Activated T-helper 9 cell treated with anti-CD3 and anti-CD28 coated beads, Interleukin-2, amount 50 U/mL, for 16 hours (primary cell): ENCODE measurements at regions not wholly inside any gene's neighbourhood (a gene's known extent, or its start where the extent isn't known, plus 50 kb on each side); places are given as distances from the start of the nearest gene placed in this dataset.
"Not testable (repeated sequence)": the region's sequence is repeated elsewhere in the genome, so short reads cannot be mapped to it uniquely, and the experiment has no call there.

Source experiments
- DNase-seq: peaks from one replicate; pipeline ENCODE4 v3.0.0-alpha.2; 2020; ENCODE audit warnings: low read depth

- no peak for DNase-seq
Measured at GRCh38 chr14:106547735-106548434, 1021.5 kb downstream of the TMEM121 start.

- DNase-seq: no peak
Measured at GRCh38 chr14:106549064-106549463, 1022.7 kb downstream of the TMEM121 start.

- no peak for DNase-seq
Measured at GRCh38 chr14:106551265-106551664, 1024.9 kb downstream of the TMEM121 start.

GRCh38 chr14:106556211-106556610 lies 1029.8 kb downstream of the TMEM121 start:
- DNase-seq: not testable (repeated sequence)

GRCh38 chr14:106556665-106557289 lies 1030.4 kb downstream of the TMEM121 start:
- DNase-seq: peak; percentile 74

- no peak for DNase-seq
Measured at GRCh38 chr14:106562451-106562850, 1036.1 kb downstream of the TMEM121 start.

- DNase-seq: peak; percentile 54
Measured at GRCh38 chr14:106564058-106564643, 1037.8 kb downstream of the TMEM121 start.

- no peak for DNase-seq
Measured at GRCh38 chr14:106578481-106578880, 1052.1 kb downstream of the TMEM121 start.

- DNase-seq: no peak
Measured at GRCh38 chr14:106579084-106579483, 1052.7 kb downstream of the TMEM121 start.

GRCh38 chr14:106585692-106586091 lies 1059.3 kb downstream of the TMEM121 start:
- DNase-seq: no peak

- DNase-seq: peak; percentile 47
Measured at GRCh38 chr14:106586098-106586704, 1059.8 kb downstream of the TMEM121 start.

GRCh38 chr14:106591539-106591938 lies 1065.2 kb downstream of the TMEM121 start:
- not testable (repeated sequence) for DNase-seq

GRCh38 chr14:106592115-106592852 lies 1065.9 kb downstream of the TMEM121 start:
- DNase-seq: peak; percentile 42

- DNase-seq: no peak
Measured at GRCh38 chr14:106599209-106599608, 1072.8 kb downstream of the TMEM121 start.

- DNase-seq: peak; percentile 75
Measured at GRCh38 chr14:106605548-106606448, 1079.4 kb downstream of the TMEM121 start.

GRCh38 chr14:106606936-106607335 lies 1080.6 kb downstream of the TMEM121 start:
- no peak for DNase-seq

- DNase-seq: no peak
Measured at GRCh38 chr14:106610691-106611090, 1084.3 kb downstream of the TMEM121 start.

- DNase-seq: no peak
Measured at GRCh38 chr14:106613256-106613655, 1086.9 kb downstream of the TMEM121 start.

- DNase-seq: peak; percentile 73
Measured at GRCh38 chr14:106618471-106618951, 1092.1 kb downstream of the TMEM121 start.

GRCh38 chr14:106619606-106620005 lies 1093.2 kb downstream of the TMEM121 start:
- DNase-seq: no peak

GRCh38 chr14:106620368-106620767 lies 1094.0 kb downstream of the TMEM121 start:
- DNase-seq: no peak
